Pancreas (tissue), 10 donors: ENCODE measurements at regions not wholly inside any gene's neighbourhood (a gene's known extent, or its start where the extent isn't known, plus 50 kb on each side); places are given as distances from the start of the nearest gene placed in this dataset.

Source experiments
- ATAC-seq, 4 donors: fragments of 200-7000 bp; cut with Tn5 transposase; one replicate each; pipeline versions ENCODE4 v1.8.0 to v1.9.1; 2020; ENCODE audit warnings: mild to moderate bottlenecking in 4 of 4, moderate library complexity in 4 of 4
- DNase-seq, 6 donors: peaks; one replicate each; pipeline ENCODE4 v3.0.0-alpha.2; 2020
- FAIRE-seq: peaks from 2 replicates; lab custom pipeline; 2012; peaks lifted over from hg19 to GRCh38; lab: Jason Lieb, UNC
- H3K27ac ChIP-seq, 4 donors: fragments of 200-600 bp; sonication (generic); 1 replicate in 3 of 4; 2 replicates in 1 of 4; pipeline versions ENCODE4 v1.5.0 to v1.8.0; 2020
- H3K27me3 ChIP-seq, 4 donors: fragments of 200-600 bp; one replicate each; pipeline ENCODE4 v1.8.0; 2021
- H3K36me3 ChIP-seq, 3 donors: fragments of 200-600 bp; sonication (generic) in 1 of 3; one replicate each; pipeline versions ENCODE4 v1.5.0 to v1.8.0; 2020 to 2021
- H3K4me1 ChIP-seq, 3 donors: fragments of 200-600 bp; one replicate each; pipeline ENCODE4 v1.8.0; 2021
- H3K4me3 ChIP-seq, 4 donors: fragments of 200-600 bp; sonication (generic) in 2 of 4; one replicate each; pipeline versions ENCODE4 v1.5.0 to v1.8.0; 2020 to 2021
- H3K9me3 ChIP-seq, 4 donors: fragments of 200-600 bp; one replicate each; pipeline ENCODE4 v1.8.0; 2021
- CTCF ChIP-seq, 4 donors: fragments of 200-600 bp; sonication (generic) in 3 of 4; IDR thresholded peaks; one replicate each; pipeline versions ENCODE4 v1.5.0 to v1.8.0; 2021; ENCODE audit warnings: antibody characterized with exemption in 4 of 4
- WGBS, 2 donors: extraction: QIAGEN DNeasy Blood & Tissue Kit; methylation state at CpG; one replicate each; pipeline ENCODE4 v1.1.7; 2013; 5-methylcytosine and 5-hydroxymethylcytosine counted together
- intact Hi-C, 3 donors: fragments of 100-400 bp; cut with DNase I; formaldehyde crosslinking; loops; one replicate each; pipeline versions ENCODE4 v1.11.1 to v1.14.2; 2022
- donor health status: healthy with polysubstance abuse.
- donor health status: DM: no; HTN: no; CAD: no; lungs with moderate emphysema.
- donor health status: DM: no; HTN: no; CAD: no.
- donor health status: control.
- donor health status: control.
- donor health status: Bipolar disorder and iron deficiency.
- donor health status: DM: yes; HTN: yes; CAD: no.
- donor health status: DM: no; HTN: no; CAD: no.
- donor health status: DM: no; HTN: no; CAD: no.
- donor health status: DM: yes; HTN: yes; CAD: no.

GRCh38 chr4:24042094-24042493, 152.2 kb upstream of the PPARGC1A start:
- 75 to 78% methylated on average over 1 of the region's 1 CpG for WGBS, 2 donors
- intact Hi-C loops = no loop called here
- Histone ChIP-seq H3K27ac (no peak overlapping the region), H3K4me1 (no peaks in the 10 kb centered on the region), H3K4me3 (no peak overlapping the region), H3K36me3 (no peaks in the 10 kb centered on the region), H3K9me3 (no peaks in the 10 kb centered on the region), H3K27me3 (no peaks in the 10 kb centered on the region)
- no peak for DNase-seq
- no peak for ATAC-seq
- no peak for FAIRE-seq
- TF ChIP-seq CTCF (IDR thresholded peaks at IDR 0.05) = no peak

GRCh38 chr4:24040811-24041210, 151.0 kb upstream of the PPARGC1A start:
- H3K4me3 ChIP-seq = no peak overlapping the region
- FAIRE-seq (no peak), ATAC-seq (no peak)

GRCh38 chr4:24033626-24034025, 143.8 kb upstream of the PPARGC1A start:
- TF ChIP-seq CTCF (IDR thresholded peaks at IDR 0.05) = no peak
- Histone ChIP-seq H3K4me3 (no peak overlapping the region), H3K27me3 (no peaks in the 10 kb centered on the region), H3K36me3 (no peaks in the 10 kb centered on the region), H3K4me1 (no peaks in the 10 kb centered on the region), H3K9me3 (no peaks in the 10 kb centered on the region), H3K27ac (no peak overlapping the region)
- ATAC-seq (no peak), FAIRE-seq (no peak), DNase-seq (no peak)
- WGBS, 2 donors = 59 to 66% methylated on average over 5 of the region's 5 CpGs
- intact Hi-C loops = no loop called here

More at GRCh38 chr4:24040811-24041210, 151.0 kb upstream of the PPARGC1A start:
- no peak for TF ChIP-seq CTCF (IDR thresholded peaks at IDR 0.05)
- DNase-seq = no peak
- no peaks in the 10 kb centered on the region for H3K27me3 ChIP-seq
- WGBS, 2 donors = 46 to 61% methylated on average over 3 of the region's 3 CpGs
- intact Hi-C loops = no loop called here
- no peaks in the 10 kb centered on the region for H3K36me3 ChIP-seq
- H3K9me3 ChIP-seq = no peaks in the 10 kb centered on the region
- H3K4me1 ChIP-seq = no peaks in the 10 kb centered on the region
- H3K27ac ChIP-seq = no peak overlapping the region

DNA sequence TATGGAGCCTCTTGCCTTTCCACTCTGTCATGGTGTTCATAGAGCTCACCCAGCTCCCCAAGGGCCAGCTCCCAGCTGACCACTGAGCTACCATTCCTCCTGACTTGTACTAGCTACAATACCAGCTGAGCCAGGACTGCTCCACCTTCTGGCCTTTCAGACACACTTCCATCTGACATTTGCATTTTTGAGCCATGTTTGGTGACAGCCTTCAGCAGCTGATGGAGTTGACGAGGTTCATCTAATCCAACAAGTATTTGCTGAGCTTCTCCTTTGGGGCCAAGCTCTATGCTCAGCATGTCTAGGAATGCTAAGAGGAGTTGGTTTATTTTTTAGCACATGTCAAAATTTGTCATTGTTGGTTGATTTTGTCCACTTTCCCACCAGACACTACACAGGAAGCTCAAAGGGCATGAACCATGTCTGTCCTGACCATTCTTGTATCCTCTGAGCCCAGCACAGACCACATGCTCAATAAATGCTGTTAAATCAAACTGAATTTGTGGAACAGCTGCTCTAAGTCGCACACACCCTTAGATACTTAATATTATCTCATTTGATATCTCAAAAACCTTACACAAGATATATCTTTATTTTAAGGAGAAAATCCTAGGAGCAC, 142.6 kb upstream of the PPARGC1A start:
- 49 to 63% methylated on average over 2 of the region's 2 CpGs for WGBS, 2 donors
- Histone ChIP-seq H3K4me3 (no peak overlapping the region), H3K27me3 (no peaks in the 10 kb centered on the region), H3K27ac (no peak overlapping the region), H3K4me1 (no peaks in the 10 kb centered on the region), H3K36me3 (no peaks in the 10 kb centered on the region), H3K9me3 (no peaks in the 10 kb centered on the region)
- DNase-seq = no peak
- FAIRE-seq = no peak
- intact Hi-C loops = no loop called here
- no peak for ATAC-seq
- no peak for TF ChIP-seq CTCF (IDR thresholded peaks at IDR 0.05)

- no peak for FAIRE-seq
- Histone ChIP-seq H3K9me3 (no peaks in the 10 kb centered on the region), H3K4me3 (no peak overlapping the region), H3K27ac (no peak overlapping the region), H3K36me3 (no peaks in the 10 kb centered on the region), H3K4me1 (no peaks in the 10 kb centered on the region), H3K27me3 (no peaks in the 10 kb centered on the region)
- DNase-seq = no peak
- 74 to 89% methylated on average over 4 of the region's 4 CpGs for WGBS, 2 donors
- intact Hi-C loops = no loop called here
- TF ChIP-seq CTCF (IDR thresholded peaks at IDR 0.05) = no peak
- ATAC-seq = no peak
Measured at GRCh38 chr4:24026596-24026995, 136.7 kb upstream of the PPARGC1A start.
